ENCODE measurements at regions not wholly inside any gene's neighbourhood (a gene's known extent, or its start where the extent isn't known, plus 50 kb on each side); places are given as distances from the start of the nearest gene placed in this dataset.

GRCh38 chr2:220036431-220036830 lies 409.0 kb downstream of the SLC4A3 start:
- Histone ChIP-seq H3F3A (ENCODE audit: control insufficient read depth, insufficient read depth) (no peaks in the 10 kb centered on the region), H3K4me2 (ENCODE audit: low read length) (no peak overlapping the region)

GRCh38 chr2:220040346-220040745 lies 412.9 kb downstream of the SLC4A3 start:
- Histone ChIP-seq H3K36me3 (ENCODE audit: control insufficient read depth, low read length) (no peaks in the 10 kb centered on the region), H3K4me1 (ENCODE audit: control insufficient read depth, low read length) (no peaks in the 10 kb centered on the region), H3K27me3 (ENCODE audit: control insufficient read depth, low read length) (no peaks in the 10 kb centered on the region), H3K27ac (ENCODE audit: low read depth, low read length) (no peak overlapping the region), H4K20me1 (ENCODE audit: control insufficient read depth, insufficient read depth, low read depth, low read length) (no peaks in the 10 kb centered on the region), H3F3A (ENCODE audit: control insufficient read depth, insufficient read depth) (no peaks in the 10 kb centered on the region), H3K9me2 (replicated peaks; ENCODE audit: control insufficient read depth, low read length) (no peaks in the 10 kb centered on the region), H3K79me2 (ENCODE audit: control insufficient read depth, low read length) (no peaks in the 10 kb centered on the region), H3K4me3 (ENCODE audit: low read length) (no peak overlapping the region), H3K9me3 (ENCODE audit: control insufficient read depth, insufficient read depth, low read length) (no peaks in the 10 kb centered on the region), H3K4me2 (ENCODE audit: low read length) (no peak overlapping the region)
- no peak for TF ChIP-seq EZH2phosphoT487 (IDR thresholded peaks at IDR 0.05; ENCODE audit: borderline replicate concordance, low read length)
- no peak for TF ChIP-seq CTCF (IDR thresholded peaks at IDR 0.05; ENCODE audit: low read depth, low read length, poor library complexity, severe bottlenecking)

More at GRCh38 chr2:220036431-220036830, 409.0 kb downstream of the SLC4A3 start:
- H3K27me3 ChIP-seq (ENCODE audit: control insufficient read depth, low read length), result no peaks in the 10 kb centered on the region
- H3K4me1 ChIP-seq (ENCODE audit: control insufficient read depth, low read length), result no peaks in the 10 kb centered on the region
- H3K36me3 ChIP-seq (ENCODE audit: control insufficient read depth, low read length), result no peaks in the 10 kb centered on the region
- H3K79me2 ChIP-seq (ENCODE audit: control insufficient read depth, low read length), result no peaks in the 10 kb centered on the region
- no peak for TF ChIP-seq CTCF (IDR thresholded peaks at IDR 0.05; ENCODE audit: low read depth, low read length, poor library complexity, severe bottlenecking)
- no peak for TF ChIP-seq EZH2phosphoT487 (IDR thresholded peaks at IDR 0.05; ENCODE audit: borderline replicate concordance, low read length)
- H4K20me1 ChIP-seq (ENCODE audit: control insufficient read depth, insufficient read depth, low read depth, low read length), result no peaks in the 10 kb centered on the region
- no peak overlapping the region for H3K27ac ChIP-seq (ENCODE audit: low read depth, low read length)
- no peaks in the 10 kb centered on the region for H3K9me2 ChIP-seq (replicated peaks; ENCODE audit: control insufficient read depth, low read length)
- no peak overlapping the region for H3K4me3 ChIP-seq (ENCODE audit: low read length)
- H3K9me3 ChIP-seq (ENCODE audit: control insufficient read depth, insufficient read depth, low read length), result no peaks in the 10 kb centered on the region

GRCh38 chr2:220041447-220041846 lies 414.0 kb downstream of the SLC4A3 start:
- Histone ChIP-seq H4K20me1 (ENCODE audit: control insufficient read depth, insufficient read depth, low read depth, low read length) (no peaks in the 10 kb centered on the region), H3K27me3 (ENCODE audit: control insufficient read depth, low read length) (no peaks in the 10 kb centered on the region)
- no peak for TF ChIP-seq CTCF (IDR thresholded peaks at IDR 0.05; ENCODE audit: low read depth, low read length, poor library complexity, severe bottlenecking)
- TF ChIP-seq EZH2phosphoT487 (IDR thresholded peaks at IDR 0.05; ENCODE audit: borderline replicate concordance, low read length), result no peak

More at GRCh38 chr2:220041447-220041846, 414.0 kb downstream of the SLC4A3 start:
- H3K79me2 ChIP-seq (ENCODE audit: control insufficient read depth, low read length), result no peaks in the 10 kb centered on the region
- no peaks in the 10 kb centered on the region for H3K9me3 ChIP-seq (ENCODE audit: control insufficient read depth, insufficient read depth, low read length)
- H3K4me2 ChIP-seq (ENCODE audit: low read length), result no peak overlapping the region
- no peaks in the 10 kb centered on the region for H3K4me1 ChIP-seq (ENCODE audit: control insufficient read depth, low read length)
- H3K36me3 ChIP-seq (ENCODE audit: control insufficient read depth, low read length), result no peaks in the 10 kb centered on the region
- no peaks in the 10 kb centered on the region for H3K9me2 ChIP-seq (replicated peaks; ENCODE audit: control insufficient read depth, low read length)
- no peak overlapping the region for H3K4me3 ChIP-seq (ENCODE audit: low read length)
- H3F3A ChIP-seq (ENCODE audit: control insufficient read depth, insufficient read depth), result no peaks in the 10 kb centered on the region
- no peak overlapping the region for H3K27ac ChIP-seq (ENCODE audit: low read depth, low read length)
